ENCODE measurements at regions not wholly inside any gene's neighbourhood (a gene's known extent, or its start where the extent isn't known, plus 50 kb on each side); places are given as distances from the start of the nearest gene placed in this dataset.

DNA sequence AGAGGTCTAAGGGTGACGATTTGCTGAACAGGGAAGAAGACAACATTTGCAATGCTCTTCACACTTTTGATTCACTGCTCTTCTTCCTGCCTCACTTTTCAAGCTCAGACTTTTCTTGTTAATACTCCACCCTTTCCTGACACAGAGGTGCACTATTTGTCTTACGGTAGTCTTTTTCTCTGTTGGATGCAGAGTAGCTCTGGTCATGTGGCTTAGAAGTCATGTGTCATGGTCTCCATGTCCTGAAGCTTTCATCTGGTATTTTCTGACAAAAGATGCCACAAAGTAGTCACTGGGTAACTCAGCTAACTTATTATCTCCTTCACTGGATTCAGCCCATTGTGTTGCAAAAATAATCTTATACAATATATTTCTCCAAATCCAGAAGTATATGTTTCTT is 149.1 kb downstream of the TFEC start:
- no peak for TF ChIP-seq EZH2 (IDR thresholded peaks at IDR 0.05; ENCODE audit: low read depth, unreplicated experiment)
- TF ChIP-seq, protein P1, sequence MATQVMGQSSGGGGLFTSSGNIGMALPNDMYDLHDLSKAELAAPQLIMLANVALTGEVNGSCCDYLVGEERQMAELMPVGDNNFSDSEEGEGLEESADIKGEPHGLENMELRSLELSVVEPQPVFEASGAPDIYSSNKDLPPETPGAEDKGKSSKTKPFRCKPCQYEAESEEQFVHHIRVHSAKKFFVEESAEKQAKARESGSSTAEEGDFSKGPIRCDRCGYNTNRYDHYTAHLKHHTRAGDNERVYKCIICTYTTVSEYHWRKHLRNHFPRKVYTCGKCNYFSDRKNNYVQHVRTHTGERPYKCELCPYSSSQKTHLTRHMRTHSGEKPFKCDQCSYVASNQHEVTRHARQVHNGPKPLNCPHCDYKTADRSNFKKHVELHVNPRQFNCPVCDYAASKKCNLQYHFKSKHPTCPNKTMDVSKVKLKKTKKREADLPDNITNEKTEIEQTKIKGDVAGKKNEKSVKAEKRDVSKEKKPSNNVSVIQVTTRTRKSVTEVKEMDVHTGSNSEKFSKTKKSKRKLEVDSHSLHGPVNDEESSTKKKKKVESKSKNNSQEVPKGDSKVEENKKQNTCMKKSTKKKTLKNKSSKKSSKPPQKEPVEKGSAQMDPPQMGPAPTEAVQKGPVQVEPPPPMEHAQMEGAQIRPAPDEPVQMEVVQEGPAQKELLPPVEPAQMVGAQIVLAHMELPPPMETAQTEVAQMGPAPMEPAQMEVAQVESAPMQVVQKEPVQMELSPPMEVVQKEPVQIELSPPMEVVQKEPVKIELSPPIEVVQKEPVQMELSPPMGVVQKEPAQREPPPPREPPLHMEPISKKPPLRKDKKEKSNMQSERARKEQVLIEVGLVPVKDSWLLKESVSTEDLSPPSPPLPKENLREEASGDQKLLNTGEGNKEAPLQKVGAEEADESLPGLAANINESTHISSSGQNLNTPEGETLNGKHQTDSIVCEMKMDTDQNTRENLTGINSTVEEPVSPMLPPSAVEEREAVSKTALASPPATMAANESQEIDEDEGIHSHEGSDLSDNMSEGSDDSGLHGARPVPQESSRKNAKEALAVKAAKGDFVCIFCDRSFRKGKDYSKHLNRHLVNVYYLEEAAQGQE (IDR thresholded peaks at IDR 0.05; ENCODE audit: unreplicated experiment): no peak
- TF ChIP-seq POLR2AphosphoS5 (IDR thresholded peaks at IDR 0.05; ENCODE audit: low read depth): no peak
- TF ChIP-seq, protein P2, sequence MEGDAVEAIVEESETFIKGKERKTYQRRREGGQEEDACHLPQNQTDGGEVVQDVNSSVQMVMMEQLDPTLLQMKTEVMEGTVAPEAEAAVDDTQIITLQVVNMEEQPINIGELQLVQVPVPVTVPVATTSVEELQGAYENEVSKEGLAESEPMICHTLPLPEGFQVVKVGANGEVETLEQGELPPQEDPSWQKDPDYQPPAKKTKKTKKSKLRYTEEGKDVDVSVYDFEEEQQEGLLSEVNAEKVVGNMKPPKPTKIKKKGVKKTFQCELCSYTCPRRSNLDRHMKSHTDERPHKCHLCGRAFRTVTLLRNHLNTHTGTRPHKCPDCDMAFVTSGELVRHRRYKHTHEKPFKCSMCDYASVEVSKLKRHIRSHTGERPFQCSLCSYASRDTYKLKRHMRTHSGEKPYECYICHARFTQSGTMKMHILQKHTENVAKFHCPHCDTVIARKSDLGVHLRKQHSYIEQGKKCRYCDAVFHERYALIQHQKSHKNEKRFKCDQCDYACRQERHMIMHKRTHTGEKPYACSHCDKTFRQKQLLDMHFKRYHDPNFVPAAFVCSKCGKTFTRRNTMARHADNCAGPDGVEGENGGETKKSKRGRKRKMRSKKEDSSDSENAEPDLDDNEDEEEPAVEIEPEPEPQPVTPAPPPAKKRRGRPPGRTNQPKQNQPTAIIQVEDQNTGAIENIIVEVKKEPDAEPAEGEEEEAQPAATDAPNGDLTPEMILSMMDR (conservative IDR thresholded peaks at IDR 0.05; ENCODE audit: low read depth in 2 of 2): no peak
- no peak for TF ChIP-seq EZH2phosphoT487 (IDR thresholded peaks at IDR 0.05; ENCODE audit: unreplicated experiment)
- TF ChIP-seq, protein P3, sequence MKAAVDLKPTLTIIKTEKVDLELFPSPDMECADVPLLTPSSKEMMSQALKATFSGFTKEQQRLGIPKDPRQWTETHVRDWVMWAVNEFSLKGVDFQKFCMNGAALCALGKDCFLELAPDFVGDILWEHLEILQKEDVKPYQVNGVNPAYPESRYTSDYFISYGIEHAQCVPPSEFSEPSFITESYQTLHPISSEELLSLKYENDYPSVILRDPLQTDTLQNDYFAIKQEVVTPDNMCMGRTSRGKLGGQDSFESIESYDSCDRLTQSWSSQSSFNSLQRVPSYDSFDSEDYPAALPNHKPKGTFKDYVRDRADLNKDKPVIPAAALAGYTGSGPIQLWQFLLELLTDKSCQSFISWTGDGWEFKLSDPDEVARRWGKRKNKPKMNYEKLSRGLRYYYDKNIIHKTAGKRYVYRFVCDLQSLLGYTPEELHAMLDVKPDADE (IDR thresholded peaks at IDR 0.05): no peak
- TF ChIP-seq STAT1 (IDR thresholded peaks at IDR 0.05; ENCODE audit: unreplicated experiment): no peak
- no peak for TF ChIP-seq JUNB (IDR thresholded peaks at IDR 0.05; ENCODE audit: unreplicated experiment)
- no peak for TF ChIP-seq ZNF114 (CRISPR knock-in tag; IDR thresholded peaks at IDR 0.05)
- no peak for TF ChIP-seq NANOG (IDR thresholded peaks at IDR 0.05; ENCODE audit: borderline replicate concordance)
- no peak for TF ChIP-seq CREB1 (CRISPR knock-in tag; IDR thresholded peaks at IDR 0.05; ENCODE audit: low read depth)
- TF ChIP-seq ZNF331 (CRISPR knock-in tag; IDR thresholded peaks at IDR 0.05; ENCODE audit: low read depth): no peak
